GM21723 (cell line): ENCODE measurements at regions not wholly inside any gene's neighbourhood (a gene's known extent, or its start where the extent isn't known, plus 50 kb on each side); places are given as distances from the start of the nearest gene placed in this dataset.
"Not testable (repeated sequence)": the region's sequence is repeated elsewhere in the genome, so short reads cannot be mapped to it uniquely, and the experiment has no call there.

Experiments used
- ATAC-seq: cut with Tn5 transposase; IDR thresholded peaks from one replicate; pipeline ENCODE4 v1.9.1; 2021; ENCODE audit warnings: mild to moderate bottlenecking, moderate library complexity; ENCODE audit not compliant: unreplicated experiment

DNA sequence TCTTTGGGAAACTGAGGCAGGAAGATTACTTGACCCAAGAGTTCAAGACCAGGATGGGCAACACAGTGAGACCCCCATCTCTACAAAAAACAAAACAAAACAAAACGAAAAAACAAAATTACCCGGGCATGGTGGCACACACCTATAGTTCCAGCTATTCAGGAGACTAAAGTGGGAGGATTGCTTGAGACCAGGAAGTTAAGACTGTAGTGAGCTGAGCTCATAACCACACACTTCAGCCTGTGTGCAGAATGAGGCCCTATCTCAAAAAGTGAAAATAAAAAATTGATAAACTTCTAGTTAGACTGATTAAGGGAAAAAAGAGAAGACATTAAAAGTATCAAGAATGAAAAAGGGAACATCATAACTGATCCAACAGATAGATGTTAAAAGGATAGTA lies 154.0 kb downstream of the RHOU start:
- no peak for ATAC-seq

DNA sequence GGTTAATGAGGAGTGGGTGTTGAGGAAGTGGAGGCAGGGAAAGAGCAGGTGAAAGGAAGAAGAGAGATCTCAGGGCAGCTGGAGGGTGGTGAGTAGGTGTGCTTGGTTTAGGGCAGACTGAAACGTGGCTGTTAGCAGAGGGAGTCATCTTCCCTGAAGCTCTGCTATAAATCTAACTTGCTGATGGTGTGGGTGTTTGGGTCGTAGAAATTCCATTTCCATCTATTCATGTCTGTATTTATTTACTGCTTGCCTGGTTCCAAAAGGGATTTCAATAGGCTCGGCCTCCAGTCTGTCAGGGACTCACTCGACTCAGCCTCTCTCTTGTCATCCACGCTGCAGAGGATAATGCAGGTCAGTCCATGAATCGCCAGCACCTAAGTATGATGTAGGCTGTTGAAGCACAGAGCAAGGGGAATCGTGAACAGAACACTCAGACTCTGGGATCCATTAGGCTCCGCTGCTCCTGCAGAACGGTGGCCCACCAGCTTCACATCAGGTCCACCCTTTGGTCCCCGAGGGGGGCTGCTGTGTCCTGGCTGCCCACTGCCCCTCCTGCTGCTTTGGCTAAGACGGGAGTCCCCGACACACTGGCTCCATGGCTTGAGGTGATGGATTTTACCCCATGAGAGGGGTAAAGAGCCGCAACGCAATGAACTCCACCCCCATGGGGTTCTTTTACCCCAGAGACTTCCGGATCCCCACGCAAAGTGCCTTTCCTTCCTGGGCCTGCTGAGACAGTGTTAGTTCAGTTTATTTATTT lies 156.2 kb downstream of the RHOU start:
- no peak for ATAC-seq

GRCh38 chr1:228892200-228892599 lies 156.9 kb downstream of the RHOU start:
- not testable (repeated sequence) for ATAC-seq

DNA sequence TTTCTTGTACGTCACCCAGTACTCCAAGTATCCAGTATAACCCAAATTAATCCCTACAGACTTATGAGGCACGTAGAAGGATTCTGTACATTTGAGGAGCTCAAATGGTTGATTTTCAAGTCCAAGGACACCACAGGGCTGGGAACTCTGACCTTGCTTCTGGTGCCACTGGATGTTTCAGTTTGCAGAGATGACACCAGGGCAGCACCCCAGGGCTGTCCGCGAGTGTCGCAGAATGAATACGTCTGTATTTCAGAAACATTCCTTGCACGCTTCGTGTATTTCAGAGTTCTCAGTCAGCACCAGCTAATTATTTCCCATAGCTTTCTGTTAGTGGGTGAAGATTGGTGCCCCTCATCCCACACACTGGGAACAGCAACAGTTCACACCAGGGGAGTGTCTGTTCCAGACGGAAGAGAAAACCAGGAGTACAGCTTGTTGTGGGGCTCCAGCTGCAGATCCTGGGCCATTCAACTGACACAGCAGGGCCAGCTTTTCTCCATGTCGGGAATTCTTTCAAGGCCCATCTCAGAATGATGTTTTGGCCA lies 159.2 kb downstream of the RHOU start:
- no peak for ATAC-seq

GRCh38 chr1:228897901-228898300 lies 162.6 kb downstream of the RHOU start:
- ATAC-seq, result no peak

GRCh38 chr1:228898582-228898992 lies 163.3 kb downstream of the RHOU start:
- peak; percentile 86 for ATAC-seq

- ATAC-seq, result no peak
Observed at GRCh38 chr1:228899421-228899956, 164.2 kb downstream of the RHOU start.

DNA sequence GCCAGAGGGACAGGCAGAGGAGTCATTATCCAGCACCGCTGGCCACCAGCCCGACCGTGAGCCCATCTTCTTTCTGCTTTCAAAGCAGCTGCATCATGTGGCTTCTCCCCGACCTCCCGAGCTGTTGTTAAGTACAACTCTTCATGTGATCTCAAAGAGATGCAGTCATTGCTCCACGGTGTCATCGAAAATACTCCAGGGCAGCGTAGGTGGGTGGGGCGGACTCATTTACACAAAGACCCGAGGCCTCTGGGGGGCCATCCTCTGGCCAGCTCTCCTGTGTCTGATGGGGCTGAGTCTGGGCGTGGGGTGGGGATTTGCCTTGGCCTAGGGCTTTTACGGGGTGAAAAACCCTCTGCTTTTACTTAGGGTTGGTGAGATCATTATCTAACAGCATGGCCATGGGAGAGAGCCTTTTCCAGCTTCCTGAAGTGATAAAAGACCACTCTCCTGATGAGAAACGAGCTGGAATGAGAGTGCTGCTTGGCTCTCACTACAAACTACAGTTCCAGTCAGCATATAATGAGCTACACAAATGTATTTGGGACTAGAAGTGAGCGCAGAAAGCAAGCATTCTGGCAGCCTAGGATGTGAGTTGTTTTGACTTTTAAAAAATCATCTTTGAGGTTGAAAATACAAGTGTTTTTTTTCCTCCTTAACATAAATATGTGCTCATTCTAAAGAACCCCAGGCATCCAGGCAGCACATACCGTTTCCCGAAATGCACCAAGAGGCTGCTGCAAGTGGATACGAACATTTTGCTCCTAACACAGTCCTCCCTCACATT lies 165.0 kb downstream of the RHOU start:
- ATAC-seq, result no peak

DNA sequence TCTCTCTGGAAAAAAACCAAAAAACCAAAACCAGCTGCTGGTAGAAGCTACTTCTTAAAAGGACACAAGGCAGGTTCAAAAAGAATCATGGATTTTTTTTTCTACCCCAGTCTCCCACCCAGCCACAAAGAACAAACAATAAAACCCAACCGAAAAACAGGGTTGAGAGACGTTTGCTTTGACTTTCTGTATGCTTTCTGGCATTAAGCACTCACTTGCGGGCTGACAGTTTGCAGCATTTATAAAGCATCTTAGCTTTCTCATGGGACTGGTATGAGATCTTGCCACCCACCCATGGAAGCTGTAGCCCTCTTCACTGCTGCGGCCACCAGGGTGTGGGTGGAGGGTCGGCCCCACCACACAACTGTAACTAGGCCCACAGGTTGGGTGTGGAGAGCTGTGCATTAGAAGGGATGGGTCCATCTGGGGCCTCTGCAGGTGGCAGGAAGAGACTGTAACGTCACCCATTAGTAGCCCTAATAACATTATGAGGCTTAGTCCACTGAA lies 165.7 kb downstream of the RHOU start:
- ATAC-seq, result no peak

DNA sequence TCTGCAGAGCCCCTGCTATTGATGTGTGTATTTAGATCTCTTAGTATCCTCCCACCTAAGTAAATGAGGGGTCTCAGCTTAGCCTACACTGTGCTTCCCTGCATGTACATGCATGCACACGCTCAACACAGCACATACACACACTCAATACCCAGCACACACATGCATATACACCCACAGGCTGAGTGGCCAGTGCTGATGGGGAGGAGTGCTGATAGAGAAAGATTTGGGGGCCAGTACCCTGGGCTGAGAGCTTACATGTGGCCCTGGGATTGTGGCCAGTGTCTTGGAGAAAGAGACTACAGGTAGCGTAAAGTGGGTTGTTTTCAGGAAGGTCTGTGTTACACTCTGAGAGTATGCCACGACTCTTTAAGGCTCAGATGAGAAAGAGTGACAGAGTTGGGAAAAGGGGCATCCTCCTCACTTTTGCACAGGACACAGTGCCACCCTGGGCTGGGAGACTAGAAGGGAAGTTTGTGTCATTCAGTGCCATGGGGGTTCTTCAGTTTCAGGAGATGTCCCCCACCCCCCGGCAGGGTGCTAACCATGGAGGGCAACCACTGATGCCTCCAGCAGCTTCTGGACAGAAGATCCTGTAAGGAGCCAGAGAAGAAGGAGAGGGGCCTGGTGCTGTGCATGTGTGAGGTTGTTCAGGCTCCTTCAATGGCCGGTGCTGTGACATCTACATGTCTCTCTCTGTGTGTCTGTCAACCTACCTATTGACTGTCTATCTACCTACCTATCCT lies 166.8 kb downstream of the RHOU start:
- ATAC-seq, result no peak

GRCh38 chr1:228902781-228903433 lies 167.6 kb downstream of the RHOU start:
- no peak for ATAC-seq

- ATAC-seq, result no peak
Observed at GRCh38 chr1:228903434-228904071, 168.3 kb downstream of the RHOU start.

DNA sequence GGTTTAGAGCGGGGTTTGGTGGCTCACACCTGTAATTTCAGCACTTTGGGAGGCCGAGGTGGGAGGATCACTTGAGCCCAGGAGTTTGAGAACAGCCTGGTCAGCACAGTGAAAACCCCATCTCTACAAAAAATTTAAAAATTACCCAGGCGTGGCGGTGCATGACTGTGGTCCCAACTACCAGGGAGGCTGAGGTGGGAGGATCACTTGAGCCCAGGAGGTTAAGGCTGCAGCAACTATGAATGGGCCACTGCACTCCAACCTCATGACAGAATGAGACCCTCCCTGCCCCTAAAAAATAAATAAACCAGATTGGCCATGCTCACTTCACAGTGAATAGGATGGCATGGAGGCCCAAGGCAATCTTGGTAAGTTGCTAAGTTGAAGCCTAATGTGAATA lies 168.9 kb downstream of the RHOU start:
- no peak for ATAC-seq

DNA sequence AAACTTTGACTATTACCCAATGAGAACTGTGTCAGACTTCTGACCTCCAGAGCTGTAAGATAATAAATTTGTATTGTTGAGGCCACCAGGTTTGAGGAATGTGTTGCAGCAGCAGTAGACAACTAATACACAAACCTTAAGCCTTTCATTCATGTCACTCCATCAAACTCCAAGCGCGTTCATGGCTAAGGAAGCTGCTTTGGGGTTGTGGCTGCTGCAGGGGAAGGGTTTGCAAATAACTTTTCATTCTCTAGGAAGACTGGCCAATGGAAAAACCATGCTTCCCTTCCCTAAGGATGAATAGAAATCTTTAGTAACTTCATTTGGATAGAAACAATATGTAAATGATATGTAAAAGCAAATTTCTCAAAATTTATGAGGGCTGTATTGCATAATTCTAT lies 170.4 kb downstream of the RHOU start:
- ATAC-seq, result no peak

DNA sequence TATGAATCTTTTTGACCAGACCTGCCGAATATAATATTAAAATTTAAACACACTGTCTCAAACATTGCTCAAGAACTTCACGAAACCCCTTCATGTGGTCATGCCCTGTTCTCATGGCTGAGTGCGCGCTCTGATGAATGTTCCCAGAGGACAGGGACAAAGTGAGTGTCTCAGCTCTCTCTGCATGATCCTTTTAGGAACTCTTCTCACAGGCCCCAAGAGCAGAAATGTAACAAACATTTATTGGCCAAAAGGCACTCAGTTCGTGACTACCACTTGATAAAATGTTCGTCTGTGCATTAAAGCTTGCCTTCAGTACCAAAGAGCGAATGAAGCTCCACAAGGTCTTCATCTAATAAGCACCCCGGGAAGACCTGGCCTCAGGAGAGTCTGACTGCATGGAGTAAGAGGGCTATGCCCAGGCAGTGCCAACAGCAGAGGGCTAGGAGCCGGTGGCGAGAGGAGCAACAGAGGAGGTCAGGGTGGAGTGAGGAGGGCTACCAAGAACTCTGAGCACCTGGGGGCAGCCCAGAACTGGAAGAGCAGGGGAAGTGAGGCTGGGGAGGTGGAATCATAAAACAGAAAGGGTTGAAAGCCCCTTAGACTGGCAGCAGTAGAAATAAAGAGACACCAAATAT lies 171.1 kb downstream of the RHOU start:
- no peak for ATAC-seq

DNA sequence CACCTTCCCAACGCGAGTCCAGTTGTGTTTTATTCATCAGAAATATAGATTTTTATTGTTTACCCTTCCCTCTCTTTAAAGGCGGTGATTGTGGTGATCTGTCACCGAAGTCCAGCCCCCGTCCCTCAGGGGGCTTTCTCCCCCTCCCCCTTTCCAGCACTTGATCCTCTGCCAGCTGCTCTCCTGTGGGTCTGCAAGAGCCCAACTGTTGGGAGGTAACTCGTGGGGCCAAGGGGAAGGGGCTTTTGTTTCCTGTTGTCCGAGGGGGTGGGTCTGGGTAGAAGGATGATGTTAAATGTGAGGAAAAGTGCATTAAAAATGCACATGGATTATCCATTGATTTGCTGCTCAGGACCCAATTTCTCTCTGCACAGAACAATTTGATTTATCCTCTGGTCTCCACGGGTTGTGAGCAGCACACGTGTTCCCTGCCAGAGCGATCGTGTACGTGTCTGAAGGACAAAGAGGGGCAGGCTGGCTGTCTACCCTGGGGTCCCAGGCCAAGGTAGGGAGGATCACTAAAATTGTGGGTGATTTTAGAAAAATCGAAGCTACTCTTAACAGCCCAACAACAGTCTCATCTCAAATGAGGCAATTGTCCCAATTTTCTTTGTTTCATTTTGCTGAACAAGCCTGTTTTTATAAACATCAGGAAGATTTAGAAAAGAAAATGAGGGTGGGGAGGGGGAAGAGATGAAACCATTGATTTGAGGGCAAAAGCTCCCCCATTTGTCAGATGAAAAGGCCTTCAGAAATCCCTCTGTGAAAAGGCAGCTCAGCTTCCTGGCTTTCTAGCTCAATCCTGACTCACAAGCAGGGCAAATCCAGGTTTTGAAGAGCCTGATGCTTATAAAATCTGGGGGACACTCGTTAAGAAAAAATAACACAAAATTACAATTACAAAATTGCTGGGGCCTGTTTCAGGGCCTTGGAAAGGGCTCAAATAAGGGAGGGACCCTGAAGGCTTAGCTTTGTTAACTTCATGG lies 176.2 kb downstream of the RHOU start:
- no peak for ATAC-seq

DNA sequence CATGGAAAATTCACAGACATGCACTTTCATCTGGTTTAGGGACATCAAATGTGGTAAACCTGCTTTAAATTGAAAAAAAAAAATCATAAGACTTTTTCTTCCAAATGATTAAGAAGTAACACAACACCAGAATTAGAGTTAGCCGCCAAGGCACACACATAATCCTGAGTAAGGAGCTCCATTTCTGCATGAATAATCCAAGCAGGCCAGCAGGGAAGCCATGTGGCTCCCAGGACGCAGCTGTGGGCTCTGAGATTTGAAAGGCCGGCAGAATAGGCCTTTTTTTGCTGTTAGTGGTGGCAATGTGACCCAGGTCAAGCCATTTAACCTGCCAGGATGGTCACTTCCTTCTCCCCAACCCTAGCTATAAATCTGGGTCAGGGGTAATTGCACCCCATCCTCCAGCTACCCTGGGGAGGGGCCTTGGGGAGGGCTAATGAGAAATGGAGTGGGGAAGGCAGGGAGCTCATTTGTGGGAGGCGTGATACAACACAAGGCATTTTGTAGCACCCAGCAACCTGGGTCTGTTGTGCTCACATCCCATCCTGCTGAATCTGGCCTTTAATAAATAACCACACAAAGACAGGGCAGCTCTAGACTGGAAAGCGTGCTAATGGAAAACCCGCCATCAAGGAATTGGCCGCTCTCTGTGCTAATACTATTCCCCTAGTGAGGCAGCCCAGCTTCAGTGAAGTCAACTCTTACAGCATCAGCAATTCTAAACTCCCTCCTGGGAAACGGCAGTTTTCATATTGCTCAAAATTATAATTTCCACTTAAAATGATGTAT lies 178.5 kb downstream of the RHOU start:
- ATAC-seq, result no peak
